Testis (tissue), 2 donors: ENCODE measurements at regions not wholly inside any gene's neighbourhood (a gene's known extent, or its start where the extent isn't known, plus 50 kb on each side); places are given as distances from the start of the nearest gene placed in this dataset.

Source experiments
- CTCF ChIP-seq, 3 experiments: fragments of 450-650 bp in 2 of 3; fragments of 200-600 bp in 1 of 3; sonication (generic) in 1 of 3; IDR thresholded peaks; one replicate each; pipeline ENCODE4 v1.5.1; 2016 to 2019; ENCODE audit warnings: antibody characterized with exemption in 3 of 3, mild to moderate bottlenecking in 2 of 3, moderate library complexity in 1 of 3
- POLR2A ChIP-seq: fragments of 450-650 bp; IDR thresholded peaks from one replicate; pipeline ENCODE4 v1.6.1; 2017; ENCODE audit warnings: antibody characterized with exemption, mild to moderate bottlenecking, moderate library complexity

- no peak for TF ChIP-seq CTCF (IDR thresholded peaks at IDR 0.05)
- no peak for TF ChIP-seq POLR2A
These were observed 1025.3 kb upstream of the FANCL start for GRCh38 chr2:59266453-59266852.
